ENCODE measurements at regions not wholly inside any gene's neighbourhood (a gene's known extent, or its start where the extent isn't known, plus 50 kb on each side); places are given as distances from the start of the nearest gene placed in this dataset.
A peak's percentile ranks its signal among the peaks of the same experiment; 100 is the strongest.

GRCh38 chr17:70542876-70543275 is 373.5 kb downstream of the KCNJ2 start:
- no TSS peak for BruUV-seq (replicated peaks)
- H3K27ac Mint-ChIP-seq (ENCODE audit: low read depth, unreplicated experiment), result no peak overlapping the region
- intact Hi-C loops (cut with micrococcal nuclease), result no loop called here
- ChIA-PET CTCF (interaction anchor here (0.7 to 0.8 kb wide), 2 partner anchors 10 to 374 kb away, joined by 3 read pairs; no protein-coding TSS in a partner anchor), POLR2A (no interaction called here)
- H3K4me1 Mint-ChIP-seq (ENCODE audit: insufficient read depth, unreplicated experiment), result no peaks in the 10 kb centered on the region
- H3K27me3 Mint-ChIP-seq (ENCODE audit: insufficient read depth, unreplicated experiment), result no peaks in the 10 kb centered on the region
- no peaks in the 10 kb centered on the region for H3K9me3 Mint-ChIP-seq (ENCODE audit: unreplicated experiment)
- H3K36me3 Mint-ChIP-seq (ENCODE audit: insufficient read depth, unreplicated experiment), result no peaks in the 10 kb centered on the region
- TF ChIP-seq CTCF (IDR thresholded peaks at IDR 0.05; ENCODE audit: unreplicated experiment), result no peak
- DNase-seq (ENCODE audit: unreplicated experiment), result no peak
- no peak overlapping the region for H3K4me3 Mint-ChIP-seq (ENCODE audit: unreplicated experiment)

GRCh38 chr17:70544317-70544716 is 375.0 kb downstream of the KCNJ2 start:
- Mint-ChIP-seq H3K36me3 (ENCODE audit: insufficient read depth, unreplicated experiment) (no peaks in the 10 kb centered on the region), H3K4me3 (ENCODE audit: unreplicated experiment) (no peak overlapping the region), H3K27me3 (ENCODE audit: insufficient read depth, unreplicated experiment) (no peaks in the 10 kb centered on the region), H3K9me3 (ENCODE audit: unreplicated experiment) (no peaks in the 10 kb centered on the region), H3K27ac (ENCODE audit: low read depth, unreplicated experiment) (no peak overlapping the region), H3K4me1 (ENCODE audit: insufficient read depth, unreplicated experiment) (no peaks in the 10 kb centered on the region)
- no peak for TF ChIP-seq CTCF (IDR thresholded peaks at IDR 0.05; ENCODE audit: unreplicated experiment)
- POLR2A ChIA-PET, result no interaction called here
- intact Hi-C loops (cut with micrococcal nuclease), result no loop called here
- CTCF ChIA-PET, result interaction anchor here (1.0 kb wide), 1 partner anchor 9 kb away, joined by 4 read pairs; no protein-coding TSS in a partner anchor
- no TSS peak for BruUV-seq (replicated peaks)
- no peak for DNase-seq (ENCODE audit: unreplicated experiment)

GRCh38 chr17:70552230-70552981 is 383.1 kb downstream of the KCNJ2 start:
- TF ChIP-seq CTCF (IDR thresholded peaks at IDR 0.05; ENCODE audit: unreplicated experiment), result peak; percentile 54
- peak; percentile 57 for DNase-seq (ENCODE audit: unreplicated experiment)
- Mint-ChIP-seq H3K36me3 (ENCODE audit: insufficient read depth, unreplicated experiment) (no peaks in the 10 kb centered on the region), H3K4me1 (ENCODE audit: insufficient read depth, unreplicated experiment) (peaks cover 8% of the 10 kb centered on the region), H3K9me3 (ENCODE audit: unreplicated experiment) (no peaks in the 10 kb centered on the region), H3K27me3 (ENCODE audit: insufficient read depth, unreplicated experiment) (no peaks in the 10 kb centered on the region), H3K27ac (ENCODE audit: low read depth, unreplicated experiment) (no peak overlapping the region), H3K4me3 (ENCODE audit: unreplicated experiment) (no peak overlapping the region)
- POLR2A ChIA-PET, result interaction anchor here (0.7 to 1.7 kb wide), 4 partner anchors 147 to 944 kb away, joined by 3 to 5 read pairs (median 4); no protein-coding TSS in a partner anchor
- CTCF ChIA-PET, result interaction anchor here (0.6 to 4.5 kb wide), 54 partner anchors 8 to 1773 kb away, joined by 3 to 23 read pairs (median 4); partner anchors contain the start of gene KCNJ2
- BruUV-seq (replicated peaks), result no TSS peak
- intact Hi-C loops (cut with micrococcal nuclease), result loop anchor here (5.0 to 10.0 kb wide), 5 partner anchors 385 to 1028 kb away; partner anchors contain the start of gene KCNJ2

- no peaks in the 10 kb centered on the region for H3K27me3 Mint-ChIP-seq (ENCODE audit: insufficient read depth, unreplicated experiment)
Measured at GRCh38 chr17:70552982-70553334, 383.6 kb downstream of the KCNJ2 start.

More at GRCh38 chr17:70552982-70553334, 383.6 kb downstream of the KCNJ2 start:
- H3K9me3 Mint-ChIP-seq (ENCODE audit: unreplicated experiment), result no peaks in the 10 kb centered on the region
- no peaks in the 10 kb centered on the region for H3K36me3 Mint-ChIP-seq (ENCODE audit: insufficient read depth, unreplicated experiment)
- no peak for DNase-seq (ENCODE audit: unreplicated experiment)
- no peak overlapping the region for H3K4me3 Mint-ChIP-seq (ENCODE audit: unreplicated experiment)
- H3K4me1 Mint-ChIP-seq (ENCODE audit: insufficient read depth, unreplicated experiment), result peaks cover 8% of the 10 kb centered on the region
- no peak overlapping the region for H3K27ac Mint-ChIP-seq (ENCODE audit: low read depth, unreplicated experiment)
- ChIA-PET POLR2A (interaction anchor here (1.1 to 1.3 kb wide), 2 partner anchors 26 to 384 kb away, joined by 3 read pairs; no protein-coding TSS in a partner anchor), CTCF (interaction anchor here (0.6 to 4.5 kb wide), 16 partner anchors 8 to 1027 kb away, joined by 3 to 23 read pairs (median 4); no protein-coding TSS in a partner anchor)
- BruUV-seq (replicated peaks), result no TSS peak
- no peak for TF ChIP-seq CTCF (IDR thresholded peaks at IDR 0.05; ENCODE audit: unreplicated experiment)
- intact Hi-C loops (cut with micrococcal nuclease), result loop anchor here (5.0 to 10.0 kb wide), 5 partner anchors 386 to 1028 kb away; partner anchors contain the start of gene KCNJ2

All from MCF 10A (cell line).